UCSD-AML1 (cell line): ENCODE measurements at regions not wholly inside any gene's neighbourhood (a gene's known extent, or its start where the extent isn't known, plus 50 kb on each side); places are given as distances from the start of the nearest gene placed in this dataset.

Source experiments
- DNase-seq: peaks from one replicate; lab custom pipeline; 2025; ENCODE audit not compliant: unreplicated experiment; lab: John Stamatoyannopoulos, UW

DNA sequence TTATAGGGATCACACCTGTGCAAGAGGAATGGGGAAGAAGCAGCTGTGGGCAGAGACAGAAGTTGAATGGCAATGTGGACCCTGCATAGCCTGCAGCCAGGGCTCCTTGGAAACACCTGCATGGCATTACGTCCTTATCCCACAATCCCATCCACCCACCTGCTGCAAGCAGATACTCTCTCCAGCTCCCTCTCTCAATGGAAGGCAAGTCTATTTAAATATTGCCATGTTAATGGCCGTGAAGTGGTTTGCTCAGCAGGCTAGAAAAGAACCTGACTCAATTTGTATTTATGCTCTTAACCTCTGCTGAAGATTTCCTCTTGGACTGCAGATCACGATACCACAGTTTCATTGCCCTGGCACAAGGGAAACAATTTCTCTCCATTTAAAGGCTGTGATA lies 417.0 kb downstream of the TYW1 start:
- no peak for DNase-seq

GRCh38 chr7:67414858-67415257 lies 418.2 kb downstream of the TYW1 start:
- DNase-seq: no peak

GRCh38 chr7:67422601-67423000 lies 426.0 kb downstream of the TYW1 start:
- no peak for DNase-seq

DNA sequence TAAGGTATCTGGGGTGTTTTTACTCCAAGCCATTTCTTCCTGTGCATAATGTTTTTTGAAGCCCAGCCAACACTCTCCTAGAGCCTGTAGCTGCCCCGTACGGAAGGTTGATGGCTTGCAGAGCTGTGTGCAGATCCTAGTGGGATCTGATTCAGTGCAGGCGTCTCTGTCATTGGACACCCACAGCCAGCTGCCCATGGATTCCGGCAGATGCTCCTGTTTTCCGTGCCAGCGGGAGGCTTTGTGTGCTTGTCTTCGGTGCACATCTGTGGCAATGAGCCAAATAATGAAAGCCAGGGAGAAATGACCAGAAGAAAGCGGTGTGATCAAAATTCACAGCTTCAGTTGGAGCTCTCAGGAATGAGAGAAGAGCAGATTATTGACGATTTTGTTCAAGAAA lies 426.4 kb downstream of the TYW1 start:
- no peak for DNase-seq

DNA sequence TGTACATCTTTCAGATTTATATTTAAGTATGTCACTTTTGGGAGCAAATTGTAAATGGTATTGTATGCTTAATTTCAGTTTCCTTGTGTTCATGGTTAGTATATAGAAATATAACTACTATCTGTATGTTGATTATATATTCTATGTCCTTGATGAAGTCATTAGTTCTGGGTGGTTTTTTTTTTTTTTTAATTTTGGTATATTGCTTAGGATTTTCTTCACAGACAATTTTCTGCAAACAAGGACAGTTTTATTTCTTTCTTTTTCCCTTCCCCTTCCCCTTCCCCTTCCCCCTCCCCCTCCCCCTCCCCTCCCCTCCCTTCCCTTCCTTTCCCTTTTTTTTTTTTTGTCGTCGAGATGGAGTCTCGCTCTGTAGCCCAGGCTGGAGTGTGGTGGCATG lies 430.0 kb downstream of the TYW1 start:
- no peak for DNase-seq

DNA sequence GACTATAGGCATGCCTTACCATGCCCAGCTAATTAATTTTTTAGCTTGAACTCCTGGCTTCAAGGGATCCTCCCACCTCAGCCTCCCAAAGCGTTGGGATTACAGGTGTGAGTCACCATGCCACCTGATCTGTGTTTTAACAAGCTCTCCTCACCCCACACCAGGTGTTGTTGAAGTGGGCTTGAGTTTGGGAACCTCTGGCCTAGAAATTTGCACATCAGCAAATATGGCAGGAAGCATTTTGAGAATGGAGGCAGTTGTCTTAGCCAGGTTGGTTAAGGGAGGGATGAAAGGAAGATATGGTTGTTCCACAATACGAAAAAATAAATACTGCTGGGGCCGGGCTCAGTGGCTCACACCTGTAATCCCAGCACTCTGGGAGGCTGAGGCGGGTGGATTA lies 433.1 kb downstream of the TYW1 start:
- DNase-seq: no peak

DNA sequence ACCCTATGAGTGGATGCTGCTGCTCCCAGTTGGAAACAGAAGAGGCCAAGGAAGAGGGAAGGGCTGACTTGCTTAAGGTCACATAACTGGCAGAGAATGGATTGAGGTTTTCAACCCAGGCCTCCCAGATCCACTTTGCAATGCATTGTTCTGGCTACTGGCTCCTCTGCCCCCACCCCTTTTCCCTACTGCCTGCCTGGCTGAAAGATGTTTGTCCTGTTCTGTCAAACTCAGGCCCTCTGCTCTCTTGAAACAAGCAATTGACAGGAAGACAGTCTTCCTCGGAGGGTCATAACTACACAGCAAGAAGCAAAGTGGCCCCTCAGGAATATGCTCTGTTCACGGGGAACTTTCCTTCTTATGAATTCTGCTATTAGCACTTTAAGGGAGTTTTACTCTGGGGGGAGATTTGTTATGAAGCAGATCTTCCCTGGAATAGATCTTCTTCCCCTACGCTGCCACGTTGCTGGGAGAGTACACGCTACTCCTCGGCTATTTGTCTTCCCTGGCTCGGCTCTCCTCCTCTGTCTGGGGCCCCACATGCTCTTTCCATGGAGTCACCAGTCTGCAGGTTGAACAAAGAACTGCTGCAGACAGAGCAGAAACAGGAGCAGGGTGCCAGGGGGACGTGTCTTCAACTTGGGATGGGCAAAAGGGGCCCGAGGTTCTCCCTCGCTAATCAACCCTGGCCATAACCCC lies 436.1 kb downstream of the TYW1 start:
- no peak for DNase-seq

DNA sequence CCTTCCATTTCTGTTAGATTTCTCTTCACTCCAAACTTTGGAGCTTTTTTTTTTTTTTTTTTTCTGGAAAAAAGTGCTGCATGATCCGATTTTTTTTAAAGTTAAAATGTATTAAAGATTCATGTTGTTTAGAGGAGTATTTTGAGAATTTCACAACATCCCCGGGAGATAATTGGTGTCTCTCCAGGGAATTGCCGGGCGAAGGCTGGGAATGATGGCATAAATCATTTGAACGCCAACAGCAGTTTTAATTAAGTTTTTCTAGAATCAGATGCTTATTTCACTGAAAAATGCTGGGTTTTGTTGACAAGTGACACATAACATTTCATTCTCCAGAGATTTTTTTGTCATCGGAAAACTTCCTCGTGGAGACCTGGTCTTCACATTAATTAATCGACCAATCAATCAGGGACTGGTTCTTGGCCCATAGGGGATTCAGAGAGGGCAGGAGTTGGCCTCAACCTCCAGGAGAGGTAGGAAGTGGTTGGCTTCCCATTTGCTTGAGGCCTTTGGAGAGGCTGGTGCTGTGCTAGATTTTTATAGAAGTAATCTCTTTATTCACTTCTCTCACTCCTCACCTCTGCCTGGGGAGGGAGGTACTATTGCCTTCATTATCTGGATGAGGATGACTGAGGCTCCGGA lies 439.4 kb downstream of the TYW1 start:
- DNase-seq: no peak

DNA sequence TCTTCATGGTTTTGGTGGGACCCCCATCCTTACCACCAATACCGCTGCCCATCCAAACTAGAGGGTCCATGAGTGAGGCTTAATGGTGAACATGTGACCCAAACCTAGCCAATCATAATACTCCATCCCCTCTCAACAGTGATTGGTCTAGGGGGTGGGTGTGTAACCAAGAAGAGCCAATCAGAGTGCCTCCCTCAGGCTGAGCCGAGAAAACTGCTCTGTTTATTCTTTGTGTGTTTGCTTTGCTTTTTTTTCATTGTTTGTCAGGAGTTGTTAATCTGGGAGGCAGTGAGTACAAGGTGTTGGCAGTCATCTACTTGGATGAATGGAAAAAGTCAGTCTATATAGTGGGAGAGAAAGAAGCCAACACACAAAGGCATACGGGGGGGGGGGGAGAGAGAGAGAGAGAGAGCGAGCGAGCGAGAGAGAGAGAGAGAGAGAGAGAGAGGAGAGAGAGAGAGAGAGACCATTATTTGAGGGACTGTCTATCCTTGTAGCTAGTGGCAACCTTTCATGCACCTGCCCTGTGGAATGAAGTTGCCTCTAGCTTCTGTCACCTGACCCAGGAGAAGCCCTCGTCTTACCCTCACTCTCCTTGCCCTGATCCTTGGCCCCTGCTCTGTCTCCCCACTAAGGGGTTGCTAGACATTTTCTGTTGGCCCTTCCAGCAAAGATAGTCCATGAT lies 441.7 kb downstream of the TYW1 start:
- no peak for DNase-seq

DNA sequence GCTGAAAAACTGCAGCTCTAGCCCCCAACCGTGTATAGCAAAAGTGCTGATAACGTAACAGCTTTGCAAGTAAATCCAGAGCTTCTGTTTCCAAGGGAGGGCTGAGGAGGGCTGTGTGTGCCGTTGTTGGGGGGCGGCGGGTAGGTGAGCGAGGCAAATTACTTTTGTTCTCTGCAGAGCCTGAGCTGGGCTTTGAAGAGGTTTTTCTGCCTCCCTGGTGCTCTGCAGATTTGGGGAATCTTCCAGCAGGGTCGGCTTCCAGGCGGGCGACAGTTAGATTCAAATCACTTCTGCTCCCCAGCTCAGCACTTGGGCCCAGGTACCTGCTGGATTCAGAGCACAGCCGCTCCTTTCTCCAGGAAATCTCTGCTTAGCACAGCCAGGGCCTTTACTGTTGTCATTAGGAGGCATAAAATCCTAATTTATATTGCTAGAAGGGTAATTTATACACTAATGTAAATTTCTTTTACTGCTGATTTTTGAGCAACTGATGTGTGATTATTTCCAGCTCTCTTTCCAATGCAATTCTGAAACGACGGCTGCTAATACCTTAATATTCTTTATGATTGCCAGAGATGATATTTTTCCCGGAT lies 442.4 kb downstream of the TYW1 start:
- no peak for DNase-seq

GRCh38 chr7:67440321-67440720 lies 443.7 kb downstream of the TYW1 start:
- DNase-seq: no peak

DNA sequence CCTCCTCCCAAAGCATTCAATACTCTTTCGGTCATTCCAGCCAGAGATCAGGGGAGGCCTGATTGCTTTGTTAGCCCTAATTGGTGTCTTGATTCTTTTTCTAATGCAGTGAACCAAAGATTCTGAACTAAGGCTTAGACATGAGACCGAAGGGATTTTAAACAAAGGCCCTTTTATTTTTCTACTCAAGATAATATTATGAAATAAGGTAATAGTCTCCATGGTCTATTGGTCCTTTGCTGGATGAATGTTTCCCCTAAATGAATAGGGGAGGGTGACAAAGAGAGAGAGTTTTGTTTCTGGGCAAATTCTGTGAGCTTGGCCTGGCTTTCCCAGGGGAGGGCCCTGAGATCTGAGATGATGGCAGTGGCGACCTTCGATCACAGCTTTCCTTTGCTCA lies 449.1 kb downstream of the TYW1 start:
- no peak for DNase-seq

DNA sequence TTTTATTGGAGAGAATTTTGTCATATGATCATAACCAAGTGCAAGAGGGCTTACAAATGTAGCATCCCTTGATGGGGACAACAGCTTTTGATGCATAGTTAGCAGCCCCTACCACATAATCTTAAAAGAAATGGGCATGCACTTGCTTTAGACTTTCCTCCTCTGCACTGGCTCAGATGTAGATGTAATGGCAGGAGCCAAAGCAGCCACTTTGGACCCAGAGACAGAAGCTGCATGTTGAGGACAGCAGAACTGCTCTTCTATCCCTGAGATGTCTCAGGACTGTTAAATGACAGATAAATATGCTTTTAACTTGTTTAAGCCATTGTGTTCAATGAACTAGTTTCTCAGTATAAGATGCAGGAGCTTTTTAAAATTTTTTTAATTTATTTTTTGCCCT lies 450.7 kb downstream of the TYW1 start:
- no peak for DNase-seq

- DNase-seq: no peak
Observed at GRCh38 chr7:67448271-67448670, 451.6 kb downstream of the TYW1 start.

DNA sequence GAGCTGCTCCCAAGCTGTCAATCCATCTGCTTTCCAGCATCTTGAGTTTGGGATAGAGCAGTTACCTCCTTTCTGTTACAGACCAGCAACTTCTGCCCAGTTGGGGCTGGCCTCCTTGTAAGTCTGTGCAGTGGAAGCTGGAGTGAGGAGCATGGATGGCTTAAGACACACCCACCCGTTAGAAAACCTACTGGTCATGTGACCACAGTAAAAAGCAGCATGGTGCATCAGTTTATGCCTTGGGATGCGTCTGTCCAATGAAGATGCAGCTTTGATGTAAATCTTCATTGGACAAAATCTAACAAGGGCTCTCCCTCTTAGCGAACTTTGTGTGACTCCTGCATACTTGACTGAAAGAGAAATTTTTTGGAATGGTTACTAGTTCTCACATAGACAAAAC lies 453.5 kb downstream of the TYW1 start:
- no peak for DNase-seq

- no peak for DNase-seq
Observed at GRCh38 chr7:67451306-67451705, 454.7 kb downstream of the TYW1 start.

DNA sequence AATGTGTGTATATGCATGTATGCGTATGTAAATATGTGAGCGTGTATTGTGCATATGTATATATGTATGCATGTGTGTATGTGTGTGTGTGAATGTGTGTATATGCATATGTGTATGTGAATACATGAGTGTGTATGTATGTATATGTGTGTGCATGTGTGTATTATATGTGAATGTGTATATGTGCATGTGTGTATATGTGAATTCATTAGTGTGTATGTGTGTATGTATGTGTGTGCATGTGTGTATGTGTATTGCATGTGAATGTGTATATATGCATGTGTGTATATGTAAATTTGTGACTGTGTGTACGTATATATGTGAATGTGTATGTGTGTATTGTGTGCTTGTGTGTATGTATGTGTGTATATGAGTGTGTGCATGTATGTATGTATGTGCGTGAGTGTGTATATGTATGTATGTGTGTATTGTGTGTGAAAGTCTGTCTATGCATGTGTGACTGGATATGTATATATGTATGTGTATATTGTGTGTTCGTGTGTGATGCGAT lies 455.9 kb downstream of the TYW1 start:
- no peak for DNase-seq

- DNase-seq: peak; percentile 11
Observed at GRCh38 chr7:67453580-67454380, 457.1 kb downstream of the TYW1 start.

- DNase-seq: no peak
Observed at GRCh38 chr7:67455508-67455907, 458.9 kb downstream of the TYW1 start.

GRCh38 chr7:67462781-67463191 lies 466.2 kb downstream of the TYW1 start:
- no peak for DNase-seq

- no peak for DNase-seq
Observed at GRCh38 chr7:67463316-67463715, 466.7 kb downstream of the TYW1 start.
